GM23338 (cell line): ENCODE measurements at regions not wholly inside any gene's neighbourhood (a gene's known extent, or its start where the extent isn't known, plus 50 kb on each side); places are given as distances from the start of the nearest gene placed in this dataset.
A peak's percentile ranks its signal among the peaks of the same experiment; 100 is the strongest.

Experiments
- ATAC-seq: fragments of 200-7000 bp; cut with Tn5 transposase; 3 replicates; pipeline ENCODE4 v1.9.1; 2020
- DNase-seq: peaks from one replicate; pipeline ENCODE4 v3.0.0-alpha.2; 2015; ENCODE audit warnings: low spot score
- H2AFZ ChIP-seq: fragments of 200-600 bp; sonication (generic); 2 replicates; pipeline ENCODE4 v1.8.0; 2016; ENCODE audit warnings: antibody characterized with exemption, mild to moderate bottlenecking, moderate library complexity
- H3F3A ChIP-seq: fragments of 200-600 bp; sonication (generic); replicated peaks from 2 replicates; pipeline ENCODE4 v1.8.0; 2017; ENCODE audit warnings: antibody characterized with exemption, mixed run types, low read depth
- H3K27ac ChIP-seq: fragments of 200-600 bp; sonication (generic); 2 replicates; pipeline ENCODE4 v1.6.1; 2016; ENCODE audit warnings: low read depth
- H3K27me3 ChIP-seq: fragments of 200-600 bp; sonication (generic); 2 replicates; pipeline ENCODE4 v1.8.0; 2016; ENCODE audit warnings: mild to moderate bottlenecking, mixed run types, moderate library complexity; ENCODE audit not compliant: insufficient read depth
- H3K36me3 ChIP-seq: fragments of 200-600 bp; sonication (generic); 2 replicates; pipeline ENCODE4 v1.8.0; 2016; ENCODE audit warnings: mild to moderate bottlenecking; ENCODE audit not compliant: insufficient read depth
- H3K4me1 ChIP-seq: fragments of 200-600 bp; sonication (generic); 2 replicates; pipeline ENCODE4 v1.8.0; 2016; ENCODE audit warnings: mild to moderate bottlenecking, moderate library complexity; ENCODE audit not compliant: insufficient read depth
- H3K4me2 ChIP-seq: fragments of 200-600 bp; sonication (generic); 2 replicates; pipeline ENCODE4 v1.7.1; 2017; ENCODE audit warnings: mixed run types
- H3K4me3 ChIP-seq: fragments of 200-600 bp; sonication (generic); 2 replicates; pipeline ENCODE4 v1.6.1; 2016; ENCODE audit warnings: mixed run types
- H3K79me2 ChIP-seq: fragments of 200-600 bp; sonication (generic); replicated peaks from 2 replicates; pipeline ENCODE4 v1.8.0; 2017; ENCODE audit warnings: mild to moderate bottlenecking; ENCODE audit not compliant: insufficient read depth
- H3K9me2 ChIP-seq: fragments of 200-600 bp; sonication (generic); 2 replicates; pipeline ENCODE4 v1.8.0; 2017; ENCODE audit not compliant: insufficient read depth
- H4K20me1 ChIP-seq: fragments of 200-600 bp; sonication (generic); replicated peaks from 2 replicates; pipeline ENCODE4 v1.8.0; 2017; ENCODE audit warnings: mild to moderate bottlenecking; ENCODE audit not compliant: insufficient read depth
- H3K27ac Mint-ChIP-seq: 2 replicates; pipeline ENCODE4 v1.8.0; 2020; ENCODE audit warnings: inconsistent platforms, mild to moderate bottlenecking, moderate library complexity, mixed read lengths
- H3K27me3 Mint-ChIP-seq: 3 replicates; pipeline ENCODE4 v1.8.0; 2022; ENCODE audit warnings: low read depth, mild to moderate bottlenecking, moderate library complexity, mixed read lengths, inconsistent platforms; ENCODE audit not compliant: insufficient read depth, poor library complexity
- H3K36me3 Mint-ChIP-seq: 3 replicates; pipeline ENCODE4 v1.8.0; 2021; ENCODE audit warnings: low read depth, mild to moderate bottlenecking, inconsistent platforms, moderate library complexity, mixed read lengths
- H3K4me1 Mint-ChIP-seq: 3 replicates; pipeline ENCODE4 v1.8.0; 2020; ENCODE audit warnings: mild to moderate bottlenecking, inconsistent platforms, mixed read lengths
- H3K4me3 Mint-ChIP-seq: 3 replicates; pipeline ENCODE4 v1.8.0; 2021; ENCODE audit warnings: moderate library complexity, mild to moderate bottlenecking, inconsistent platforms, mixed read lengths
- H3K9me3 Mint-ChIP-seq: 3 replicates; pipeline ENCODE4 v1.8.0; 2020; ENCODE audit warnings: moderate library complexity, mild to moderate bottlenecking, inconsistent platforms, mixed read lengths
- CREB1 ChIP-seq: fragments of 250-450 bp; sonication (Bioruptor Pico); IDR thresholded peaks from 2 replicates; pipeline ENCODE4 v1.5.0; 2020; ENCODE audit warnings: low read depth, mild to moderate bottlenecking, moderate library complexity
- CTCF ChIP-seq, 2 experiments: fragments of 200-600 bp in 1 of 2; sonication (generic) in 1 of 2; conservative IDR thresholded peaks; 2 replicates each; pipeline versions ENCODE4 v1.5.1 to v1.6.1; 2016 to 2017; ENCODE audit warnings: antibody characterized with exemption in 2 of 2, low read depth in 2 of 2, mild to moderate bottlenecking in 2 of 2, moderate library complexity in 1 of 2
- ETS1 ChIP-seq: IDR thresholded peaks from 2 replicates; pipeline ENCODE4 v1.6.1; 2016; ENCODE audit warnings: antibody characterized with exemption
- EZH2 ChIP-seq: fragments of 200-600 bp; sonication (generic); IDR thresholded peaks from one replicate; pipeline ENCODE4 v1.8.0; 2017; ENCODE audit warnings: antibody characterized with exemption, mild to moderate bottlenecking, low read depth; ENCODE audit not compliant: unreplicated experiment
- EZH2phosphoT487 ChIP-seq: fragments of 200-600 bp; sonication (generic); IDR thresholded peaks from one replicate; pipeline ENCODE4 v1.8.1; 2018; ENCODE audit warnings: antibody characterized with exemption; ENCODE audit not compliant: unreplicated experiment
- POLR2AphosphoS5 ChIP-seq: IDR thresholded peaks from 2 replicates; pipeline ENCODE4 v1.6.1; 2016; ENCODE audit warnings: antibody characterized with exemption, low read depth
- REST ChIP-seq: IDR thresholded peaks from one replicate; pipeline ENCODE4 v1.6.1; 2018; ENCODE audit warnings: antibody characterized with exemption; ENCODE audit not compliant: unreplicated experiment
- STAT1 ChIP-seq: IDR thresholded peaks from one replicate; pipeline ENCODE4 v1.6.1; 2016; ENCODE audit warnings: antibody characterized with exemption; ENCODE audit not compliant: unreplicated experiment
- ZNF462 ChIP-seq: fragments of 250-450 bp; sonication (Bioruptor Pico); IDR thresholded peaks from 2 replicates; pipeline ENCODE4 v1.5.0; 2020; ENCODE audit warnings: mild to moderate bottlenecking, moderate library complexity

- Mint-ChIP-seq H3K4me3 (no peak overlapping the region), H3K4me1 (peaks cover 11% of the 10 kb centered on the region; the same call in 2 of the 3 replicates), H3K27me3 (no peaks in the 10 kb centered on the region), H3K27ac (no peak overlapping the region), H3K9me3 (peaks cover 16% of the 10 kb centered on the region), H3K36me3 (peaks cover 9% of the 10 kb centered on the region)
- Histone ChIP-seq H2AFZ (0 out of 2 replicates have a peak overlapping the region, but pooled peaks have one; percentile 73), H3K9me2 (peaks cover 7% of the 10 kb centered on the region; the same call in 1 of the 2 replicates), H3F3A (no peaks in the 10 kb centered on the region), H3K27me3 (no peaks in the 10 kb centered on the region), H3K27ac (no peak overlapping the region), H3K4me3 (no peak overlapping the region), H3K4me1 (peaks cover 8% of the 10 kb centered on the region; the same call in 1 of the 2 replicates), H3K36me3 (no peaks in the 10 kb centered on the region), H3K79me2 (no peaks in the 10 kb centered on the region), H3K4me2 (no peak overlapping the region), H4K20me1 (no peaks in the 10 kb centered on the region)
- TF ChIP-seq ETS1 (no peak), EZH2phosphoT487 (no peak), ZNF462 (no peak), CTCF (conservative IDR thresholded peaks at IDR 0.05; ENCODE audit: low read depth in 2 of 2) (no peak), CREB1 (CRISPR knock-in tag) (no peak), POLR2AphosphoS5 (no peak), STAT1 (no peak), EZH2 (no peak), REST (no peak)
- no peak for ATAC-seq
- DNase-seq = no peak
These were observed 163.4 kb downstream of the KCTD12 start for GRCh38 chr13:76722782-76723181.
